Stomach (tissue), 8 donors: ENCODE measurements at regions not wholly inside any gene's neighbourhood (a gene's known extent, or its start where the extent isn't known, plus 50 kb on each side); places are given as distances from the start of the nearest gene placed in this dataset.

Experiments
- DNase-seq, 2 donors: peaks; one replicate each; pipeline versions ENCODE4 v3.0.0 to v3.0.0-alpha.2; 2013 to 2019
- H3K27ac ChIP-seq, 5 donors: fragments of 200-600 bp in 4 of 5; sonication (generic) in 4 of 5; one replicate each; pipeline ENCODE4 v1.5.1; 2013 to 2019; ENCODE audit warnings: mild to moderate bottlenecking in 1 of 5, moderate library complexity in 1 of 5
- H3K27me3 ChIP-seq, 3 donors: fragments of 200-600 bp; sonication (generic); one replicate each; pipeline ENCODE4 v1.5.1; 2017 to 2019; ENCODE audit warnings: mixed run types in 1 of 3
- H3K36me3 ChIP-seq, 4 donors: fragments of 200-600 bp; sonication (generic); 1 replicate in 3 of 4; 2 replicates in 1 of 4; pipeline ENCODE4 v1.5.1; 2016 to 2019
- H3K4me1 ChIP-seq, 4 donors: fragments of 200-600 bp; sonication (generic); one replicate each; pipeline ENCODE4 v1.5.1; 2016 to 2019
- H3K4me3 ChIP-seq, 4 donors: fragments of 200-600 bp; sonication (generic) in 3 of 4; one replicate each; pipeline ENCODE4 v1.5.1; 2016 to 2019; ENCODE audit warnings: mild to moderate bottlenecking in 1 of 4
- H3K9me3 ChIP-seq, 4 donors: fragments of 200-600 bp; sonication (generic); one replicate each; pipeline ENCODE4 v1.5.1; 2016 to 2019
- CTCF ChIP-seq, 7 experiments: fragments of 450-650 bp in 4 of 7; fragments of 200-600 bp in 3 of 7; sonication (generic) in 3 of 7; IDR thresholded peaks; one replicate each; pipeline ENCODE4 v1.5.1; 2016 to 2019; ENCODE audit warnings: antibody characterized with exemption in 7 of 7, control low read depth in 2 of 7, mild to moderate bottlenecking in 1 of 7
- EP300 ChIP-seq: sonication (generic); formaldehyde crosslinking; IDR thresholded peaks from one replicate; pipeline ENCODE4 v1.6.1; 2017; ENCODE audit warnings: antibody characterized with exemption
- POLR2A ChIP-seq, 4 donors: fragments of 450-650 bp; IDR thresholded peaks; one replicate each; pipeline ENCODE4 v1.6.1; 2016; ENCODE audit warnings: antibody characterized with exemption in 4 of 4, control low read depth in 2 of 4, mild to moderate bottlenecking in 1 of 4, moderate library complexity in 1 of 4
- POLR2AphosphoS5 ChIP-seq, 3 donors: sonication (generic); formaldehyde crosslinking; IDR thresholded peaks; one replicate each; pipeline ENCODE4 v1.6.1; 2016; ENCODE audit warnings: antibody characterized with exemption in 3 of 3
- WGBS, 5 donors: extraction: QIAGEN DNeasy Blood & Tissue Kit in 3 of 5; methylation state at CpG; one replicate each; pipeline versions ENCODE4 v1.1.5 to v1.1.7; 2013 to 2018; 5-methylcytosine and 5-hydroxymethylcytosine counted together
- intact Hi-C: fragments of 100-400 bp; cut with DNase I; formaldehyde crosslinking; loops from one replicate; pipeline ENCODE4 v1.15.1; 2023; ENCODE audit warnings: low total_unique reads
- donor health status: healthy with polysubstance abuse.
- donor health status: Bipolar disorder and iron deficiency.
- donor health status: healthy.

- H3K4me3 ChIP-seq = no peak overlapping the region
- no peaks in the 10 kb centered on the region for H3K27me3 ChIP-seq
- H3K36me3 ChIP-seq = no peaks in the 10 kb centered on the region
- WGBS, 5 donors = 41 to 50% (median 49%) methylated on average over 2 of the region's 2 CpGs
- intact Hi-C loops = no loop called here
- H3K9me3 ChIP-seq = no peaks in the 10 kb centered on the region
- TF ChIP-seq POLR2A (IDR thresholded peaks at IDR 0.05) = no peak
- TF ChIP-seq POLR2AphosphoS5 (IDR thresholded peaks at IDR 0.05) = no peak
- TF ChIP-seq EP300 = no peak
- TF ChIP-seq CTCF (IDR thresholded peaks at IDR 0.05) = no peak
- no peak overlapping the region for H3K27ac ChIP-seq
- H3K4me1 ChIP-seq = no peaks in the 10 kb centered on the region
- no peak for DNase-seq
Measured at GRCh38 chr3:81958972-81959640, 197.7 kb upstream of the GBE1 start.

- no peak overlapping the region for H3K4me3 ChIP-seq
- no peaks in the 10 kb centered on the region for H3K9me3 ChIP-seq
- no peaks in the 10 kb centered on the region for H3K27me3 ChIP-seq
- intact Hi-C loops = no loop called here
- peak in 1 of 2 donors; percentile 2 for DNase-seq
- no peaks in the 10 kb centered on the region for H3K36me3 ChIP-seq
- no peaks in the 10 kb centered on the region for H3K4me1 ChIP-seq
- 57 to 79% (median 63%) methylated on average over 4 of the region's 4 CpGs for WGBS, 5 donors
- no peak for TF ChIP-seq POLR2A (IDR thresholded peaks at IDR 0.05)
- TF ChIP-seq EP300 = no peak
- TF ChIP-seq POLR2AphosphoS5 (IDR thresholded peaks at IDR 0.05) = no peak
- TF ChIP-seq CTCF (IDR thresholded peaks at IDR 0.05) = no peak
- H3K27ac ChIP-seq = no peak overlapping the region
Measured at GRCh38 chr3:81955878-81956277, 194.4 kb upstream of the GBE1 start.

DNA sequence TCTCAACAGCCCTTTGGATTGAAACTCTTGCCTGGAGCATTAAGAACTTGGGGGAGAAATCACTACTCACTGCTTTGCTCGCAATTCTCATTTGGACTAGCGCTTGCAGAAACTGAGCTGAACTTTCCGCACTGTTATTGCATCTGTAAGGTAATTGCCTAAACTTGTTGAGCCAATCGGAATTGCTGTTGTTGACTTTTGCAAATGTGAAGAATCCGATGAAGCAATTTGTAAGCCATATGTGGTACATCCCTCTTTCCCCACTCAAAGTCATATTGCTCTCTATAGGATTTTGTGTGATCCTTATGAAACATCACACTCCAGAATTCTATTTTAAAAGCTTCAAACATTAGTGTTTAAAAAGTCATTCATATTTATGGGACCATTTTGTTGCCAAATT is 191.7 kb upstream of the GBE1 start:
- Histone ChIP-seq H3K4me3 (no peak overlapping the region), H3K27me3 (no peaks in the 10 kb centered on the region), H3K9me3 (no peaks in the 10 kb centered on the region), H3K36me3 (no peaks in the 10 kb centered on the region), H3K27ac (no peak overlapping the region), H3K4me1 (no peaks in the 10 kb centered on the region)
- no peak for DNase-seq
- TF ChIP-seq POLR2AphosphoS5 (IDR thresholded peaks at IDR 0.05) = no peak
- no peak for TF ChIP-seq CTCF (IDR thresholded peaks at IDR 0.05)
- no peak for TF ChIP-seq EP300
- TF ChIP-seq POLR2A (IDR thresholded peaks at IDR 0.05) = no peak
- intact Hi-C loops = no loop called here
- WGBS, 5 donors = 94 to 96% (median 94%) methylated on average over 5 of the region's 5 CpGs

DNA sequence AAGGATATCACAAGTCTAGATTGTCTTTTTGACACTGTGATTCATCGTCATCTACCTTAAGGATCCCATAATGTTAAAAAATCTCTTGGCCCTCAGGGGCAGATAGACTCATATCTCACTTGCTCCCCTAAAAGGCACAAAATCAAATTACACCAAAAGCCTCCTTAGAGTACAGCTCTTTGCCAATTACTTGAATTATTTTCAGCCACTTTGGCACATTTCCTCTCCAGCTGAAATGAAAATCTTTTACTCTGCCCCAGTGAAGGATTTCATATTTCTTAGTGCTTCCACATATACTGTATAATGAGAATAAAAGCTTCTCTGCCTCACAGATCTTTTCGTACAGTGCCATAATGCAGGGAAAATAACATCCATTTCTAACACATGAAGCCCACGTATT is 190.7 kb upstream of the GBE1 start:
- TF ChIP-seq EP300 (no peak), POLR2A (IDR thresholded peaks at IDR 0.05) (no peak), POLR2AphosphoS5 (IDR thresholded peaks at IDR 0.05) (no peak), CTCF (IDR thresholded peaks at IDR 0.05) (no peak)
- 83 to 93% (median 89%) methylated on average over 3 of the region's 3 CpGs for WGBS, 5 donors
- no peaks in the 10 kb centered on the region for H3K9me3 ChIP-seq

More for the DNA sequence above, 190.7 kb upstream of the GBE1 start:
- no peak overlapping the region for H3K4me3 ChIP-seq
- no peaks in the 10 kb centered on the region for H3K36me3 ChIP-seq
- H3K27ac ChIP-seq = no peak overlapping the region
- H3K27me3 ChIP-seq = no peaks in the 10 kb centered on the region
- H3K4me1 ChIP-seq = no peaks in the 10 kb centered on the region
- no peak for DNase-seq
- intact Hi-C loops = no loop called here
